Amniotic stem cell (primary cell): ENCODE measurements at regions not wholly inside any gene's neighbourhood (a gene's known extent, or its start where the extent isn't known, plus 50 kb on each side); places are given as distances from the start of the nearest gene placed in this dataset.
A peak's percentile ranks its signal among the peaks of the same experiment; 100 is the strongest.

ENCODE experiments used
- DNase-seq: peaks from one replicate; lab custom pipeline; 2025; lab: John Stamatoyannopoulos, UW

GRCh38 chr3:159619341-159619885 is 369.2 kb upstream of the IL12A start:
- no peak for DNase-seq

DNA sequence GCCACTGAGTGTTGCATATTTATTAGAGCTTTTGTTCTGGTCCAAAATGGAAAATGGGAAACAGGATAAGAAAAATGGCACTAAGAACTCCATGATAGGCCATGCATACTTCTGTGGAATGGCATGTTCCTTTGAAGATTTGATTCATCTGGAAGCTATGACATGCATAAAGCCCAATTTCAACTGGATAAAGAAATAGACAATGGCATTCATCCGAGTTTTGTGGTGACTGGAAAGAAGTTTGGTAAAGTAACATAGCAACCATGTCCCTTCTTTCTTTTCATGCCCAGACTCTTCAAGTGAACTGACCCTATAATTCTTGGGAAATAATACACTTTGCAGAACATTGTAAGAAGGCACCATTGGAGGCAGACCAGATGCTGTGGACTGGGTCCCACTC is 368.4 kb upstream of the IL12A start:
- no peak for DNase-seq

GRCh38 chr3:159620873-159621272 is 367.8 kb upstream of the IL12A start:
- peak; percentile 61 for DNase-seq

GRCh38 chr3:159624616-159625015 is 364.0 kb upstream of the IL12A start:
- DNase-seq, result no peak

DNA sequence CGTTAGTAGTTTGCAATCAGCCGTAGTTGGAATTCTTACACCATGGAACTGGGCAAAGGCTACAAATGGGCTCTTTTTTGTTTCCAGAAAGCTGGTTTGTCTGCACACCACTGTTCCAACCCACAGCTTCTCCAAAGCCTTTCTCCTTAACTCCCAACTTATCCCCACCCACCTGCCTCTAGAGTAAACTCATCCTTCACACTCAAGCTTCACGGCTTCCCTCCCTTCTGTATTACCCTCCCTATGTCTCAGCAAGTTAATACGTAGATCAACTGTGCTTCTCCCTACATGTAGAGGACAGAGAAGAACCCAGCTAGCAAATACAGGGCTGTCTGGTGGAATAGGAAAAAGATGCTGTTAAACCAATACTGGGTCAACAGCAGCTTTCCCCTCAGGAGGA is 363.0 kb upstream of the IL12A start:
- DNase-seq, result no peak

DNA sequence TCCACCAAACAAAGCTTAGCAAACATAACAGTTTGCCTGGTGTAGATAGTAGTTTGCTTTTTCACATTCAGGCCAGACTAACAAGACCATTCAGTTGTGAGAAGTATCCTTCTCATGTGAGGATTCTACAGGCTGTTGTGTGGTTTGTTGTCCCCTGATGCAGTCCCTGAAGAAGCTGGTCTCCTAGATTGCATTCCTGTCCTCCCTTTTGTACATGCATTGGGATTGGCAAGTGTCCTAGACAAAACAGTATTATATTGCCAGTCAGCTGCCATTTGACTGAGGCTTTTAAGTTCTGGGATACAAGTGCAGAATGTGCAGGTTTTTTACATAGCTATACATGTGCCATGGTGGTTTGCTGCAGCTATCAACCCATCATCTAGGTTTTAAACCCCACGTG is 362.0 kb upstream of the IL12A start:
- DNase-seq, result no peak

DNA sequence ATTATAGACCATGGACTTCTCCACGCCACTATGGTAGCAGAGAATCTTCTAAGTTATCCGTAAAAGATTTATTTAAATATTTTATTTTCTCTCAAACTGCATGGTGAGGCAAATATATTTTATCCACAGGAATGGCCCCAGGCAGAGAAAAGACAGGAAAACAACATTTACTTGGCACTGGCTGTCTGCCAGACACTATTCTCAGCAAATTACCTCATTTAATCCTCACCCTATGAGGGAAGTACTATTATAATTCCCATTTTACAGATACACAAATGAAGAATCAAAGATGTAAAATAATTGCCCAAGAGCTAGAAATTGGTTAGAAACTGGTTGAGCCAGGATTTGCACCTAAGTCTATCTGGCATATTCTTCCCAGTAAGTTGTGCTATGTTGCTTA is 361.4 kb upstream of the IL12A start:
- DNase-seq, result no peak

DNA sequence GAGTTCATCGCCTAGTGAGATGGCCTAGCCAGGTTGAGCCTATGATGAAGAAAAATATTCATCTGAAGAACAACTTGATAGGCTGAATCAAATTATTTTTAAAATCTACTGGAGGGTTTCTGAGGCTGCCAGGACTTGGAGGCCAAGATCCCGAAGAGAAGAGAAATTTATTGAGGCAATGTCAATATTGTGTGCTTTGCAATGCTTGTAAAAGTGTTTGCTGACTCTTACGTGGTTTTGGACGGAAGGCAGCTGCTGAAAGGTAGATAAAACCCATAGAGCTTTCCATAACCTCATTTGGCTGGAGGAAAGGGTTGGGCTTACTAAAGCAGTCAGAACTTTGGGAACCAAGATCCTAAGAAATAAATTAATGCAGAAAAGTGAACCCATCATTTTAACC is 361.0 kb upstream of the IL12A start:
- no peak for DNase-seq

DNA sequence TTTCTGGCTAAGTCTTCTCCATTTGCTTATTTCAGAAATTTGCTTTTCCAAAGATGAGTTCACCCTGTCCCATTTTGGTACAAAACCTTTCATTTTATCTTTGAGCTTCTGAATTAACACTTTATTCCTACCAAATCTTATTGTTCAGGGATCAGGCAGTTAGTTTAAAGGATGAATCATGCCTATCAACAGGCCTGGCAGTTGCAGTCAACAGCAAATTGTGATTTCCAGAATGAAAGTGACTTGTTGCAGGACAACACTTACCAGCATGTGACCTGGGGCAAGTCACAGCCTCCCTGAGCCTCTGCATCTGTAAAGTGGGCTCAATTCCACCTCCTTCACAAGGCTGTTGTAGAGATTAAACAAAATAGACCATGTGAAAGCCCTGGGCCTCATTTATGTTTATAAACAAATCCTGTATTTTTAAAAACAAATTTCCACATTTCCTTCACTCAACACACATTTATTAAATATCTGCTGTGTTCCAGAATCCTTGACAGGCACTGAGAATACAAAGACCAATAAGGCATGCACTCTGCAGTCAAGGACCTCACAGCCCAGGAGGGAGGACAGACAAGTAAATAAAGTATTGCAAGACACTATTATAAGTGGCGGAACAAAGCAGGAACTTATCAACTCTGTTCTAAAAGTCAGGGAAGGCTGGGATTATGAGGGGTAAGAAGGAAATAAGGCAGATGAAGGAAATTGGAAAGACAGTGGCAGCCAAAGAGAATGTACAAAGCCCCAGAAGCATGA is 359.1 kb upstream of the IL12A start:
- no peak for DNase-seq

GRCh38 chr3:159631226-159631625 is 357.4 kb upstream of the IL12A start:
- no peak for DNase-seq

DNA sequence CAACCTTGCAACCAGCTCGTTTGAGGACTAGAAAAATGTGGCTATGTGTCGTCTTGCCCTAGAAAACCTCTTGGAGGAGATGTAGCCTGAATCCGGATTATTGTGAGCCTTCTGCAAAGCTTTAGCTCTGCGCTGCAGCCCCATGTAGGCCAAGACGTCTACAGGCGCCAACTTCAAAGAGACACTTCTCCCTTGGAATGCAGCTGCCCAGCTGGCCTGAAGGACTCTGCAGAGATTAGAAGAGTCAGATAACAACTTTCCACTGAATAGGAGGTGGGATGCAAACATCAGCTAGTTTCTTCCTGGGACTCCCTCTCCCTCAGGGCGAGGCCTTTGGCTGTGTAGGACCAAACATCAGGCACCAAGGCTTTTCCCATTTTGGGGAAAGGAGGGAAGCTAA is 356.5 kb upstream of the IL12A start:
- DNase-seq, result no peak

DNA sequence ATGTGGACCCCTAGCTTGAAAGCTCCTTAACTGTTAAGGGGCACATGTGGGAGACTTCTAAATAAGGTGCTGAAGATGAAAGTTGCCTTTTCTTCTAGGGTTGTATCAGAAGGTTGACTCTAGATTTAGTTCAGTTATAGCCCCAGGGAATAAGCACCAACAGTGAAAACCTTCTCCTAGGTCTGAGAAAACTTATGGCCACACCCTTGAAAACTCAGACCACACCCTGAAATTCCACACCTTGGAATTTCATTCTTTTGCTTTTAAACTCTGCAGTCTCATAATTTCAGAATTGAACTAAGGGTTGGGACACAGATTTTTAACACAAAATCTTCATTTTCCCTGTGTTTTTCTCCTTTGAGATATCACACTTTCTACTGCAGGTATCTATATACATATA is 355.8 kb upstream of the IL12A start:
- no peak for DNase-seq

DNA sequence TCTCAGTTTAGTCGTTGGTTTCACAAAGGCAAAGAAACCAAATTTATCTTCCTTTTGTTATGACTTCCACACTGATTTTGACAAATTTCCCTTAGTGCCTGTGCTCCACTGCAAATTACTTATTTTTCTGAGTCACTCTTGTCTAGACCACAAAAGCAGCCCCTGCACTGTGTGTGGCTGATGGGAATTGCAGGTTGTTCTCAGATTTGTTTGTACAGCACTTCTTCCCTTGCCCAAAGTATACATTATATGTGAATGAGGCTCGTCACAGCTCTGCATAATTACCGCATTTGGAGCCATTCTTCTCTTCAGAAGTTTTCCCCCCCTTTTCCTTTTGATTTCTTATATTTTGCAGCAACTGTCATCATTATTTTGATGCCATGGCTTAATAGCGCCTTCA is 354.2 kb upstream of the IL12A start:
- no peak for DNase-seq

DNA sequence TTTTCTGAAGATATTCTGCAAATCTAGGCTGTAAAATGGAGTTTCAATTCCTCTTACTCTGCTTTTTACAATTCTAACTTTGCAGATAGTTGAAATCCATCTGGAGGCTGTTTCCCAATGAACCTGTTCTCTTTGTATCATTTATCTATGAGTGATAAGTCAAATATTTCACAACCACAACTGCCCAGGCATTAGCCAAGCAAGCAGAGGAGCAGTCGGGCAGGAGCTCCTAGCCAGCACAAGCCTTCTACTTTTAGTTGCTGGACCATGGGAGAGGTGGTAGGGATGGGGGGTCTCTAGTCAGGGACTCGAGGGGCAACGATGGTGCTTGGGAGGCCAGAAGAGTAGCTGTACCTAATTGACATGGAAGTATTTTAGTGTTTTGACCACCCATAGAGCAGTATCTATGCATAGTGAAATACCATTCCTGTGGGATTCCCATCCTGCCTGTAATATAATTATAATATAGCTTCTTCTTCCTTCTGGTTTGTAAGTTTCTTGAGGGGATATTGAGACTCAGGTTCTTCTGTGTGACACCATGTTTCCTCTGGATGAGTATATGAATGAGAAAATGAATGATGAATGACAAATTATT is 353.5 kb upstream of the IL12A start:
- no peak for DNase-seq

- no peak for DNase-seq
These were observed 350.6 kb upstream of the IL12A start for GRCh38 chr3:159637883-159638542.

GRCh38 chr3:159640225-159640624 is 348.4 kb upstream of the IL12A start:
- DNase-seq, result no peak

DNA sequence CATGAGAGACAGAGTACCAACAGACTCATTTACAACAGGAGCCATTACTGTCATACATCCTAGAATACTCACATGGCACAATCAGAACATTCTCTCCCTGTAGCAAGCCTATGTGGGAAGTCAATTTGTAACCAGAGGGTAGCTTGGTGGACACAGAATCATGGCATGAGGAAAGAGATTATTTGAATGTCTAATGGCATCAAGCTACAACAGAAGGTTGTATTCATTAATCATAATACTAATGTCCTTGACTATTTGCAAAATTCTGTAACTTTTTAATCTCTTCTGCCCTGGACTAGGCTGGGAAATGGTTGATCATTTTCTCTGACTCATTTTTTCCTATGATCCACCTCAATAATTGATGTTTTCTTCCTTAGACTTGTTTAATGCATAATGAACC is 345.2 kb upstream of the IL12A start:
- DNase-seq, result no peak

GRCh38 chr3:159645874-159646273 is 342.8 kb upstream of the IL12A start:
- DNase-seq, result no peak

DNA sequence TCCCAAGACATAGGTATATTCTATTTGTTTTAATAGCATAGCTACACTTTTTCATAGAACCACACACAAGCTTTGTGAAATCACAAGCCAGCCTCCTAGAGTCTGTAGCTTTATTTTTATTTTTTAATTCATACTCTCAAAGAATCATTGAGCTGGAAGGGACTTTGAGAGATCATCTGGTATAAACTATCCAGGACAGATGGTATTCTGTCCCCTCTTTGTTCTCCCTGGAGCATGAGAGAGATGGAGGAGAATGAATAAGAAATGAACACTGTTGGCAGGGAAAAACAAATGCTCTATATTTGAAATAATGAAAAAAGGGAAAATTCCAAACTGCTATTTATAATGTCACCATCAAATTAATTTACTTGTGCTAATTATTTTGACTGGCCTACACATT is 338.7 kb upstream of the IL12A start:
- no peak for DNase-seq

DNA sequence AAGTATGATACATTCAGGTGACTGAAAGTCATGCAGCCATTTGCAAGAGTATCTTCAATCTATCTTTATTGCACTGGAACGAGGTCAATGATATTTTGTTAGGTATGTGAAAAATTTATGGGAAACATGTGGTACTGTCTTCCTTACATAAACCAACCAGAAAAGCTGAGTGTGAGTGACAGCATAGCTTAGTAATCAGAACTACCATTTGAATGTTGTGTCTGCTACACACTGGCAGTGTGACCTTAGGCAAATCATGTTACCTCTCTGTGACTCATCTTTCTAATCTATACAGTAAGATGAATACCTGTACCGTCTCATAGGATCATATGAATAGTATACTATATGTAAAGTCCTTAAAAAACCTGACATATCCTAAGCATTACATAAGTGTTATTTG is 337.9 kb upstream of the IL12A start:
- DNase-seq, result no peak

- DNase-seq, result no peak
These were observed 336.2 kb upstream of the IL12A start for GRCh38 chr3:159652452-159652851.

- DNase-seq, result no peak
These were observed 334.2 kb upstream of the IL12A start for GRCh38 chr3:159654183-159655134.
